Inferior parietal cortex (tissue), 1 donor: ENCODE measurements at regions not wholly inside any gene's neighbourhood (a gene's known extent, or its start where the extent isn't known, plus 50 kb on each side); places are given as distances from the start of the nearest gene placed in this dataset.
"Not testable (repeated sequence)": the region's sequence is repeated elsewhere in the genome, so short reads cannot be mapped to it uniquely, and the experiment has no call there.

Experiments used
- DNase-seq: peaks from one replicate; pipeline ENCODE4 v3.0.0-alpha.2; 2016; ENCODE audit errors: extremely low spot score

DNA sequence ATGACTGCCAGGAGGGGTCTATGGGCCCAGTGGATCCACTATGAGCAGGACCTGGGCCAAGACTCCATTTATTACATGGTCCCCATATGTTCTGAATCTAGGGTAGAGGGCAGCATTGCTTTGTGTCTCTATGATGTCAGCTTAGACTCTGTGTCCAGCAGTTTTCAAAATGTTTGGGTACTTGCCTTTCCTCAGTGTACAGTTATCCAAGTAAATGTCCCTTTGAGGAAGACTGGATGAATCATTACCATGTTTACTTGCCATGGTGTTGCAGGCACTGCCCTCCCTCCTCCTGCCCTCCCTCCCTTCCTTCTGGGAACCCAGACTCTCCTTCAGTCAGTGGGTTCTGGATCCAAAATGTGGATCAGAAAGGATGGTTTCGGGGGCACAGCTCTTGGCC is 108.6 kb downstream of the NRN1 start:
- no peak for DNase-seq

DNA sequence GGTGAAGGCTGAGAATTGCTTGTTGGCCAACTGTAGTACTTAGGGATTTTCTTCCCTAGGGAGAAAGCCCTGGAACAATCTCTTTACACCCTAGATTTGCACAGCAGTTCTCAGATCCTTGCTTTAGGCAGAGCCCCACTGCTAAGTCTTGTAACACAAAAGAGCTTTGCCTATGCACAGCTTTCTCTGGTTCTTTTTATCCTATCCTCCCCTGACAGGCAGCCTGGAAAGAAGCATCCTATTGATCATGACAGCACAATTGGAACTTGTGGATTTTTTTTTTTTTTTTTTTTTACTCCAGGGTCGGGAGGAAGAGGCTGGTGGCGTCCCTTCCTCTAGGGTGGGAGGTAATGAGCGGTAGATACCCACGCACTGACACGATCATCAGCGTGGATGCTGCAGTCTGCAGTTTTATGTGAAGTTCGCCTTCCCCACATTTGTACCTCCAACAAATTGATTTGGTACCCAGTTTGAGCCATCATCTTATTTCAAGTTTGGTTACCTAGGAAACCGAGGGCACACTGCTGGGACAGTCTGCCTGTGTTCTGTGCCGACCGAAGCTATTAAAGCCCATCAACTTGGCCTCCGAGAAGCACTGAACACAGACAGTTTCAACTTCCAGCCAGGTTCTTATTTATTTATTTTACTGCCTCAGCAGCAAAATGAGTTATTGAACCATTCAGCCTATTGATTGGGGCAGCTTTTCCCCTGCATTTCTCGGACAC is 110.1 kb downstream of the NRN1 start:
- no peak for DNase-seq

DNA sequence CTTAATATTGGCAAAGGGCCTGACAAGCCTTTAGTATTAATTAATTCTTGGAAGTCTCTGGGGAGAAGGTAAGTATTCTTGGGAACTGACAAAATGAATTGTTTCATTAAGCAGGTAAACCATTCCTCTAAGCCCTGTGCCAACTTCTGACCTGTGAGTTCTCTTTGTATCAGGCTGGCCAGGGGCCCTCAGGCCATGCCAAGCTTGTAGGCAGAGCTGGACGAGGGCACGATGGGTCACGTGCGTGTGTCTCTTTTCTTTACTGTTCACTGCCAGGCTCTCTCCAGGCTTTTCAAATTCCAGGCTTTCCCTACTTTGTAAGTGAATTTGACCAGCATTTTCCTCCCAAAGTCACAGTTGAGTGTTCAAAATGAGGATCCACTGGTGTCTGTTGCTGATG is 112.4 kb downstream of the NRN1 start:
- DNase-seq = no peak

DNA sequence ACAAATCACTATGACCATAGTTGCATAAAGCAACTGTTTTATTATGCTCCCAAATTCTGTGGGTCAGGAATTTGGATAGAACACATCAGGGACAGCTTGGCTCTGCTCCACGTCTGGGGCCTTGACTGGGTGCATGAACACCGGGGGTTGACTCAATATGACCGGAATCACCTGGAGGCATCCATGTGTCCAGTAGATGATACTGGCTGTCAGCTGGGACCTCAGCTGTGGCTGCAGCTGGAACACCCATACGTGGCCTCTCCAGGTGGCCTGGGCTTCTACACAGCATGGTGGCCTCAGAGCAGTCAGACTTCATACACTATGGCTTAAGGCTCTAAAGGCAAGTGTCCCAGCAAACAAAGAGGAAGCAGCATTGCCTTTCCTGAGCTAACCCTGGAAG is 113.4 kb downstream of the NRN1 start:
- no peak for DNase-seq

DNA sequence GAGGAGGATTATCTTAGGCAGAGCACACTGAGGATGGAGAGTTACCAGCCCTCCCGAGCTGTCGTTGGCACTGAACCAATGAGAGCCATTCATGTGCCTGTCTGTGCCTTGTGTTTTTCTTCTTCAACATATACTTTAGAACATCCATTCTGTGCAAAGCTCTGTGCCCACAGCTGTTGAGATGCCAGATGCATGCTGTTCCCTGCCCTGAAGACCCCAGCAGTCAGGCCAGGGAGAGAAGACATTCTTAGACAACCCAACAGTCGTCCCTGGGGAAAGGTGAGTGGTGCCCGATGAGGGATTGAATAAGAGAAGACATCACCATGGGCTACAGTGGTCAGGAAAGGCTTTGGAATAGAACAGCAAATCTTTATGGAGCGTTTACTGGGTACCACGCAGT is 114.1 kb downstream of the NRN1 start:
- DNase-seq = no peak

DNA sequence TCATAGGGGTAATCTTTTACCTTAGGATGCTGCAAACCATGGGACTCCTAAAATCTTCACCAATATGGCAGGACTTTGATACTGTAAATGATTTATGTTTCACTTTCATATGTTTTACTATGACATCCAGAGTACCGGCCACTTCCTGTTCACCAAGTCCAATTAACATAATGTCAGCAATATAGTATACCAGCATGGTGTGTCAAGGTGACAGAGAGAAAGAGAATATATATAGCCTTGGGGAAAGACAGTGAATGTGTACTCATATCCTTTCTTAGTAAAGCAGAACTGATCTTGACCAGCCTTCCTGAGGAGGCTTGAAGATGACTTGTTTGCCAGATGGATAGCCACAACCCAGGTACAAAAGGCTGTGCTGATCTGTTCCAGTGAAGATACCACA is 127.9 kb downstream of the NRN1 start:
- no peak for DNase-seq

DNA sequence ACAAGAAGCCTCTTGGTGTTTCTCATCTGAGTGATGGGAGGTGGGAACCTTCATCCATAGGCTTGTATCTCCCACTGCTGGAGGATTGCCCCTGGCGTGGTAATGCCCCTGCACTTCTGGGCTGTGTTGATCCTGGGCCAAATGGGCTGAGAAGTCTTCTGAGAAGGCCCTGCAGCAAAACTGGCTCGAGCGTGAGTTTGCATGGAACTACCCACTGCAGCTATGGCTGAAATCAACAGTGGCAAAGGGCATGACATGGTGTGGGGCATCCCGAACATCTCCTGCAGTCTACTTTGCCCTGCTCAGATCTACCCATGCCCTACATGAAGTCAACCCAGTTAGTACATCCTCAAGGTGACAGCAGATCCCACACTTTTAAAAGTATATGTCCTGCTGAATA is 130.6 kb downstream of the NRN1 start:
- DNase-seq = no peak

DNA sequence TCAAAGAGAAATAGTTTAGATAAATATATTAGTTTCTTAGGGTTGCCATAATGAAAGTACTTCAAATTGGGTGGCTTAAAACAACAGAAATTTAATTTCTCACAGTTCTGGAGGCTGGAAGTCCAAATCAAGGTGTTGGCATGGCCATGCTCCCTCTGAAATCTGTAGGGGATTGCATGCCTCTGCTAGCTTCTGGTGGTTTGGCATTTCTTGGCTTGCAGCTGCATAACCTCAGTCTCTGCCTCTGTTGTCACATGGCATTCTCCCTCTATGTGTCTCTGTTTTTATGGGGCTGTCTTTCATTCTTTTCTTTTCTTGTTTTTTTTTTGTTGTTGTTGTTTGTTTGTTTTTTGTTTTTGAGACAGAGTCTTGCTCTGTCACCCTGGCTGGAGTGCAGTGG is 132.7 kb downstream of the NRN1 start:
- DNase-seq = not testable (repeated sequence)

DNA sequence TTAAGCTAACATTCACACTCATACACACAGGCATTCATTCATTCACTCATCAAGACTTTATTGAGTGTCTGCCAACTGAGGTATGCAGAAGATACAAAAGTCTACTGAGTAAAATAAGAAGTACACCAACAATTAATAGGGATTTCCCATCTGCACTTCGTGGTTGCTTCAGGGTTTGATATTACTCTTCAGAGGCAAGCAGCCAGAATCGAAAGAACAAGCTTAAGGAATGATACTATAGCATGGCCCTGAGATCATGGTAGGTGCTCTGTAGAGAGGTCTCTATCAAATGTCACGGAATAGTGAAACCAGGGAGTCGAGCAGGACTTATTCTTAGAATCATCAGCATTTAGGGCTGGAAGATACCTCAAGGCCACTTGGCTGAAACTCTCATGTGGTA is 135.4 kb downstream of the NRN1 start:
- DNase-seq = no peak

DNA sequence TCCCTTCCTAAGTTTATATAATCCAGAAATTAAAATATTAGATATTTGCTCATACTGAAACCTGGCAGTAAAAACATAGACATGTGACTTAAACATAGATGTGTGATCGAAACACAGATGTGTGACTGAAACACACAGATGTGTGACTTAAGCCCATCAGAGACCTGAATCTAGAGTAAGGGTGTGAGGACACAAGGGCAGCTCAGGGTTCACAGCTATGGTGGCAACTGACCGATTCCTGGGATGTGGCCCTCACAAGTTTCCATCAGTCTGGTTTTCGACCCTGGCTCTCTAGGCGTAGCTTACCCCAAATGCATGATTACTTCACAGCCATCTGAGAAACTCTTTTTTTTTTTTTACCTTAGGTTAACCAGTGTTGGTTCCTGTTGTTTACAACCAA is 137.0 kb downstream of the NRN1 start:
- DNase-seq = no peak

DNA sequence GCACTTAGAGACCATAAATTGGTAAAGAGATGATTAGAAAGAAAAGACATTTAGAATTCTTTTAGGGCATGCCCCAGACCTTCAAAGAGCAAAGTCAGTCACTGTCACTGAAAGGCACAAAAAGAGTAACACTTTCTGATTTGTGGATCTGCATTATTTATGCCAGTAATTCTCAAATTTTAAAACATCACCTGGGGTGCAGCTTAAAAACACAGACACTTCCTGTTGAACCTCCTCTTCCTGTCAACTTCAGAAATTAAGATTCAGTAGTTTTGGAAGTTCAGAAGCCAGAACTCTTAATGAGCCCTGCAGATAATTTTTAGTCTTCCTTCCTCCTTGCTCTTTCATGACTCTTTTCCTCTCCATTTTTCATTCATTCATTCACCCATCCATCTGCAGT is 137.5 kb downstream of the NRN1 start:
- DNase-seq = no peak

DNA sequence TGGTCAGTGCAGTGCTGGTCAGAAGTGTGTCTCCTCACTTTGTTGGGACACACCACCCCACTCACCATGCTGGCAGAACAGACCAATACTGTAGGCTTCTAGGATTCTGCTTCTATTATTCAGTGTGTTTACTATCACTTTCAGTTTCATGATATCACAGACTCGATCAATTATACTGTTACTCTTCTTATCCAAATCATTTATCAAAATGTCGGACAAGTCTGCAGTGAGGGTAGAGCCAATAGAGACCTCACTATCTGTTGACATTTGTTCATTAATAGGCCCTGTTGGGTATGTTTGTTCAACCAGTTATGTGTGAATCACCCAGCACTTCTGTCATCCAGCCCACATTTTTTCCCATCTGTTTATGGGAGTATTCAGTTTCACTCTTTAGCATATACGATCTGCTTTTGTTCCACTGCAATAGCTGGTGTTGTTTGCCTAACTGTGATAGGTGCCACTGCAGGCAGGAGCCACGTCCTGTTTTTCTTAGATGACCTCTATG is 140.1 kb downstream of the NRN1 start:
- peak; percentile 47 for DNase-seq

DNA sequence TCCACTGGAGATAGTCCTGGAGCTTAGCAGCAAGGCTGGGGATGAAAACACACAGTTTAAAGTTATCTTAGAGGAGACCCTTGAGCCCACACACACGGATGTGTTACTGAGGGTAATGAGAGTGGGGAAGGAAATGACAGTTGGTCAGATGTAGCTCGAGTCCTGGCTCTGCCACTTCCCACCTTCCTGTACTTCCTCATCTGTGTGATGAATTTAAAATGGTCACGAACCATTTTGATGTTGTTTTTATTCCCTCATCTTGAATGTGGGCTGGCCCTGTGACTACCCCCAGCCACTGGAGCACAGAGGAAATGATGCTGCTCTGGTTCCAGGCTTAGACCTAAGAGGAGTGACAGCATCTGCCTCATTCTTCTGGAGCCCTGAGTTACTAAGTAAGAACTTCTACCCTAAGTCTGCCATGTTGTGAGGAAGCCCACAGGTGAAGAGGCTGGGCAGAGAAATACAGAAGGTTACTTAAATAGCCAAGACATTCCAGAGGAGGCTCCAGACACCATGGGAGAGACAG is 141.2 kb downstream of the NRN1 start:
- no peak for DNase-seq

DNA sequence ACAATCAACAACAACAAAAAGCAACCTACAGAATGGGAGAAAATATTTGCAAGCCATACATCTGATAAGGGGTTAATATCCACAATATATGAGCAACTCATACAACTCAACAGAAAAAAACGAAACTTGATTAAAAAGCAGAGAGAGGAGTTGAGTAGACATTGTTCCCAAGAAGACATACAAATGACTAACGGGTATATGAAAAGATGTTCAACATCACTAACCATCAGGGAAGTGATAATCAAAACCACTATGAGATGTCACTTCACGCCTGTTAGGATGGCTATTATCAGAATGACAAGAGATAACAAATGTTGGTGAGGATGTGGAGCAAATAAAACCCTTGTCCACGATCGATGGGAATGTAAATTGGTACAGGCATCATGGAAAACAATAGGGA is 145.9 kb downstream of the NRN1 start:
- no peak for DNase-seq

DNA sequence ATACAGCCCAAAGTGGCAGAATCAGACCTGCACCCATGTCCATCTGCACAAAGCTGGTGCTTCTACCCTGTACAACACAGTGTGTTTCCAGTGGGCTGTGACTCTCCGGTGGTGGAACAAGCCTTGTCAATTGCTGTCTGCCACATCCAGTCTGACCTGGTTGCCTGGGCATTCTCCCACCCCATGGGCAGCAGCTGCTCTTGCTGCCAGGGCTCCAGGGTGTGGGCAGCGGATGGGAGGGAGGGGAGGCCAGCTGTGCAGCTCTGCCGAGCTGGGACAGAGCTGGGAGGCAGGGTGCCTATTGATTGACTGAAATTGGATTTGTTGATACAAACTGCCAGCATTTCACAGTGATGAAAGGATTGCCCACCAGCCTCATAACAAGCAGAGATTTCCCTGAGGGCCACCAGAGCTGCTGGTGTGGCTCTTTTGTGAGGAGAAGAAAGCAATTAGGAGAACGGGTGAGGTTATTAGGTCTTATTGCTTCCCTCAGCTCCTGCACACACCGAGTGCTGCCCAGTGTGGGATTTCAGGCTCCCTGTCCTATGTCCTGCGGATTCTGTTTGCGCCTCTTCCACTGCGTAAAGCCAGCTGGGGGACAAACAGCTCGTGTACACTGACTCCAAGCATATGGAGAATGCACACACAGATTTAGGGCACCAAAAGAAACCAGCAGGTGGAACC is 150.8 kb downstream of the NRN1 start:
- no peak for DNase-seq

DNA sequence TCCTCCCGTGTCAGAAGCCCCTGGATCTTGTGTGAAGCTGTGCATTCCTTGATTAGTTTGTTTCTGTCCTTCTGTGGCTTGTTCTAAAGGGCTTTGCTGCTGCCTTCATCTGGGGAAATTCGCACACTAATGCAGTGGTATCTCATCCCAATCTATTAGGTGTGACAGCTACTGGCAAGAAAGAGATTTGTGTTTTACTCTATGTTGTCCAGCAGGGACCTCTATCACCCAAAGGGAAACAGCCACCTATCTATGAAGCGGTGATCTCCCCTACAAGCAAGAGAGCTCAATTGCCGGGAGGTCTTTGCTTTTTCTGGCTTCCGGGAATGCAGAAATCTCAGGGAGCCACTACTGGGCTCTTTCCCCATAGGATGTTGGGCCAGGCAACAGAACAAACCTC is 151.8 kb downstream of the NRN1 start:
- no peak for DNase-seq

DNA sequence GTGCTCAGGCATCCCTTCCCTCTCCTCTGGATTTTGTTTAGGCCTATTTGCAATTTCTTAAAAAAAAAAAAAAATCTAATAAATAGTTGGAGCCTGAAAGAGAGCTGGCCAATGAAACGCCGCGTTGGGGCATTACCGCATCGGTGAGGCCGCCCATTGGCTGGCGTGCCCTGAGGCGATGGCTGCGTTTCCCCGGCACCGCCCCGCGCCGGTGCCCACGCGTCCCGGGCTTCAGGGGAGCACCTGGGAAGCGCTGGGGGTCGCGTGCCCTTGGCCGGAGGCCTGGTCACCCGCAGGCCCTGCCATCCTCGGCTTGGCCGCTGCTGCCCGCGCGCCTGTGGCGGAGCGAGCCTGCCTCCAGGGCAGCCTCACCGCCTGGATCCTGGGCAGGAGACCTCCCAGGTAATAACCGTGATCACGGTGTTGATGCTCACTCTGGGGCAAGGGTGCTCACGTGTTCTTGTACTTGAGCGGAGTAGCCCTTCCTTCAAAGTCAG is 155.4 kb downstream of the NRN1 start:
- DNase-seq = peak; percentile 70

DNA sequence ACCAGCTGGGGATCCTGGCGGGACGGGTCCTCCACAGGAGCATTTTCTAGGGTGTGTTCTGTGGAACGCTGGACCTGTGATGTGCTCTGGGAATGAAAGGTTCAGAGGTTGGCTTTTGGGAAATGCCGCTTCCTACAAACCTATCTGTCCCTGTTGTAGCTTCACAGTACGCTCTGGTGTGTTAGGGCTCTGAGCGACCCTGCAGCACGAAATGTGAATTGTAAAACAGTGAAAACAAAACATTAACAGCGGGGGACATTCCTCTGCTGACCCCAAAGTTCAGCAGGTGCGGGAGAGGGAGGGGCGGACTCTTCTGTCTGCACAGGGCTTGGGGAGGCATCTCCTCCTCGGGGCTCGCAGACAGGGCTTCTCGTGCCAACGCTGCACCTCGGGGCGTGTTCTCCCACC is 155.9 kb downstream of the NRN1 start:
- no peak for DNase-seq

DNA sequence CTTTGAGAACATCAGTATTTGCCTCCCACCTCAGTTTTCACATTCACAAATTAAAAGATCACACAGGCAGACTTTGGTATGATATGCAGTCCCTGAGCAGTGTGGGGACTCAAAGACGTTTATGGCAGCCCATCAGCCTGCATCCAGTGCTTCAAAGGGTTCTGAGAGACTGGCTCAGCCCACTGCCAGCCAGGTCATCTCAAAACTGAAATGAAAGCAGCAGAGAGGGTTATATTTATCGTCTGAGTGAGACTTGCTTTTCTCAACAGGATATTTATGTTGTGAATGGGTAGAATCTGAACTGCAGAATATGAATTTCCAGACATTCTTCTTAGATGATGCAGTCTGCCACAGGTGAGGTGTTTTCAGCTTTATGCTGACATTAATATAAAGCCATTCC is 159.8 kb downstream of the NRN1 start:
- no peak for DNase-seq

DNA sequence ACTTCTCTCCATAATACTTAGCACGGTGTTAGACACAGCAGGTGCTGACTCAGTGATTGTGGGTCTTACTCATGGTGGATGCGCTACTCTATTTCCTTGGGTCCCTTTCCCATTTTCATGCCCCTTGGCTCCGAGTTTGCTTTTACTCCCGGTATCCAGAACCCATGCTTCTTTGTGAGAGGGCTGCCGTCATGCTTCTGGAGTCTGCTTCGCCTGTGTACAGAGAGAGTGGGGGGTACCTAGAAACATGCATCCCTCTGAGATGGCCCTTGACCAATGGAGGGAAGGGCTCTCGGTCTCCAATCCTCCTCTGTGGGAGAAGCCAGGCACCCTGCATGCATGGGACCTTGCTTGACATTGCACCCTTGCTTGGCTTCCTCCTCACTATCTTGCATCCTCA is 160.4 kb downstream of the NRN1 start:
- no peak for DNase-seq

DNA sequence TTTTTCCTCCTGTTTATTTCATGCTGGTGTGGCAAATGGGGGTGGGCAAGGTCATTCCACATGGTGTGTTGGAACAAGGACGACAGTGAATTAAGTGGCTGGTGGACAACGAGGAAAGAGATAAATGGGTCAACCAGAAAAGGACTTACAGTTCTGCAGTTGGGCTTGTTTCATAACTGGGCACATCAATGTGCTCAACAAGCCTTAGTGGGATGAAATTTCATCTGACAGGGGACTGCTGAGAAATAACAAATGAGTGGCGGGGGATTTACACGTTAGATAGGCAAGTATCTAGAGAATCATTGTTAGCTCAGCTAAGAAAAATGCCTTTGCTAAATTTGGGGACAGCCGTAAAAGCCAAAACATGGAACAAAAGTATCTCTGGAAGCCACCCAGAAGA is 163.6 kb downstream of the NRN1 start:
- no peak for DNase-seq

DNA sequence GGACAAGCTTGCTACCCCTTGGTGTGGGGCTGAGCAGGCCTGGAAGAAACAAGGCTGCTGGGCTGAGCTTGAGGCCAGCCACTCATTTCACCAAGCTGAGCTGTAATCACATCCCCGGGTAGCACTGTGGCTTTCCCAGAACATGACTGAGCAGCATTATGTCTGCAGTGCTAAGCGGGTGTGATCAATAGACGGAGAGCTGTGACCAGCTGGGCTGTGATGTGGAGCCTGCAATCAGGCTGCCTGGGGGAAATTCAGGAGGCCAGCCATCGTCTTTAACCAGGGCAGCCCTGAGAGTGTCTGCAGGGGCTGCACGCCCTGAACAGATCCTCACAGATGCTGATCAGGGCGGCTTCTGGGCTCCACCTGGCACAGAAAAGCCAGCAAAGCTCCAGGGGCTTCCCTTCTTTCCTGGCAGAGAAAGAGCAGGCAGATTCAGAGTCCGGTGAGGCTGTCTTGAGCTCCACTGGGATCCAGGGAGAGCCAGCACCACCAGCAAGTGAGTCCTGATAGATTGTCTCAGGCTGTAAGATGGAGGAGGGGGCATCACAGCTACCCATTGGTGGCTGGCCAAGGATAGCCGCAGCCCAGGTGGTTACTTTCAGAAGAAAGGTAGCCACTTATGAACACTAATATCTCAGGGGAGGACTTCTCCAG is 165.9 kb downstream of the NRN1 start:
- no peak for DNase-seq
